OCI-LY3 (cell line): ENCODE measurements at regions not wholly inside any gene's neighbourhood (a gene's known extent, or its start where the extent isn't known, plus 50 kb on each side); places are given as distances from the start of the nearest gene placed in this dataset.

Experiments
- CTCF ChIP-seq: fragments of 200-600, 300-600 bp; sonication (generic); IDR thresholded peaks from 2 replicates; pipeline ENCODE4 v1.5.1; 2014; ENCODE audit warnings: antibody characterized with exemption, low read length, low read depth
- EZH2phosphoT487 ChIP-seq: fragments of 200-600 bp; shearing (Covaris generic); IDR thresholded peaks from 2 replicates; pipeline ENCODE4 v1.6.1; 2018; ENCODE audit warnings: antibody characterized with exemption, mixed run types, low read depth

- TF ChIP-seq CTCF = no peak
- TF ChIP-seq EZH2phosphoT487 = no peak
Observed at GRCh38 chr18:5627776-5628511, 84.1 kb upstream of the EPB41L3 start.
